Lung (tissue), 11 donors: ENCODE measurements at regions not wholly inside any gene's neighbourhood (a gene's known extent, or its start where the extent isn't known, plus 50 kb on each side); places are given as distances from the start of the nearest gene placed in this dataset.

Experiments used
- ATAC-seq: fragments of 200-7000 bp; cut with Tn5 transposase; one replicate; pipeline ENCODE4 v1.9.1; 2020; ENCODE audit warnings: moderate number of reproducible peaks; ENCODE audit not compliant: insufficient read depth, low FRiP score
- DNase-seq, 3 donors: peaks; one replicate each; pipeline ENCODE4 v3.0.0-alpha.2; 2013 to 2017
- H3K27ac ChIP-seq, 2 donors: one replicate each; pipeline ENCODE4 v1.5.1; 2013; ENCODE audit warnings: mild to moderate bottlenecking in 2 of 2, moderate library complexity in 2 of 2, control low read depth in 1 of 2, inconsistent platforms in 1 of 2, low read depth in 1 of 2, low read length in 1 of 2
- H3K27me3 ChIP-seq, 3 donors: one replicate each; pipeline ENCODE4 v1.5.1; 2013; ENCODE audit warnings: low read length in 2 of 3; ENCODE audit not compliant: control insufficient read depth in 3 of 3, insufficient read depth in 3 of 3
- H3K36me3 ChIP-seq, 4 donors: one replicate each; pipeline ENCODE4 v1.5.1; 2013; ENCODE audit warnings: low read length in 4 of 4, mild to moderate bottlenecking in 1 of 4, moderate library complexity in 1 of 4; ENCODE audit not compliant: control insufficient read depth in 4 of 4, insufficient read depth in 4 of 4
- H3K4me1 ChIP-seq, 5 donors: one replicate each; pipeline ENCODE4 v1.5.1; 2013; ENCODE audit warnings: low read length in 5 of 5, mild to moderate bottlenecking in 2 of 5, moderate library complexity in 1 of 5; ENCODE audit not compliant: control insufficient read depth in 5 of 5, insufficient read depth in 5 of 5
- H3K4me3 ChIP-seq: one replicate; pipeline ENCODE4 v1.5.1; 2013; ENCODE audit warnings: mild to moderate bottlenecking, control low read depth, moderate library complexity
- H3K9ac ChIP-seq, 2 donors: one replicate each; pipeline ENCODE4 v1.5.1; 2013; ENCODE audit warnings: low read length in 2 of 2, control low read depth in 1 of 2; ENCODE audit not compliant: insufficient read depth in 1 of 2
- H3K9me3 ChIP-seq, 4 donors: one replicate each; pipeline ENCODE4 v1.5.1; 2013; ENCODE audit warnings: low read length in 3 of 4, mild to moderate bottlenecking in 1 of 4, moderate library complexity in 1 of 4; ENCODE audit not compliant: control insufficient read depth in 4 of 4, insufficient read depth in 3 of 4
- WGBS, 2 donors: extraction: QIAGEN DNeasy Blood & Tissue Kit; methylation state at CpG; one replicate each; pipeline ENCODE4 v1.1.7; 2013; 5-methylcytosine and 5-hydroxymethylcytosine counted together
- TF ChIP-seq, protein P1 (sequence below): IDR thresholded peaks from 2 replicates; pipeline ENCODE4 v1.5.1; 2012; ENCODE audit warnings: mild to moderate bottlenecking; ENCODE audit errors: control extremely low read depth, extremely low read depth
- donor health status: control.
- donor health status: control.
- donor health status: Bipolar disorder and iron deficiency.
- donor health status: healthy.
- donor health status: DM: yes; HTN: yes; CAD: no.

DNA sequence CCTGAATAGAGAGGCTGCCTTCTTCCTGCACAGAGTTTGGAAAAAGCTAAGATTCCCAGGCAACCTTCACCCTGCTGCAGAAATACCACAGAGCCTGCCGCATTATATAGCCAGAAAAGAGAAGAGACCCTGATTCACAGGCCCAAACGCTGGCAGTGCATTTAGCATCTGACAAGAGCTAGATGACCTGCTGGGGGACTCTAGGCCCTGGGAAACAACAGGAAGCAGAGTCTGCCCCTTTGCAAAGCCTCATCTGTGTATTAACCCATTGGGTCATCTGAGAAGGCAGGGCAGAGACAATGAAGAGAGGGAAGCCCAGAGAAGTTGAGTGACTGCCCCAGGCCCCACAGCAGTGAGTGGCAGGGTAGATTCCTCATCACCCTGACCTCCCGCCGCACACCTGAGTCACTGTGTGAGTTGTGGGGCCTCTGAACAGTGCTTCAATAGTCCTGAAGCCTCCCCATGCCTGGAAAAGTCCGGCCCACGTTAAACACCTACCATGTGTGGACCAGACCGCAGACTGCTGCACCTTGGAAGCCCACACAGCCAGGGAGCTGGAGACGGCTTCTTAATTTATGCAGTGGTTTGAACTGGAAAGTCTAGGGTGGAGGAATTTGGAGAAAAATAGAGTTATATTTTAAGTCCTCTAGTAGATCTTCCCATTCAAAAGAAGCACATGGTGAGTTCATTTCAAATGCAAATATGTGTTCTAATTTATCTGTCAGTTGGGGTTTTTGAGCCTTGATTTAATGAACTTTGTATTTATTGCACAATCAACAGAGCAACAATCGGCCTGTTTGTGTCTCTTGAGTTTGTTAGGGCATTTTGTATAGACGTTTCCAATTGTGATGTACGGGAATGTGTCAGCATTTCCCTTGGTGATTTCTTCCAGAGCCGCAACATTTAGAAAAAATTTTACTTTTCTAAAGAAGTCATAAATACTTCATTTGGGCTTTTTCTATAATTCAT, 80.4 kb upstream of the GPR26 start:
- Histone ChIP-seq H3K9ac (no peak overlapping the region), H3K27me3 (peaks cover 0 to 22% (median 14%) of the 10 kb centered on the region in 3 donors), H3K36me3 (no peaks in the 10 kb centered on the region), H3K9me3 (peaks cover 0 to 2% (median 0%) of the 10 kb centered on the region in 4 donors), H3K27ac (no peak overlapping the region), H3K4me1 (peaks cover 0 to 3% (median 0%) of the 10 kb centered on the region in 5 donors), H3K4me3 (no peak overlapping the region)
- ATAC-seq (no peak), DNase-seq (no peak)
- TF ChIP-seq, protein P1, sequence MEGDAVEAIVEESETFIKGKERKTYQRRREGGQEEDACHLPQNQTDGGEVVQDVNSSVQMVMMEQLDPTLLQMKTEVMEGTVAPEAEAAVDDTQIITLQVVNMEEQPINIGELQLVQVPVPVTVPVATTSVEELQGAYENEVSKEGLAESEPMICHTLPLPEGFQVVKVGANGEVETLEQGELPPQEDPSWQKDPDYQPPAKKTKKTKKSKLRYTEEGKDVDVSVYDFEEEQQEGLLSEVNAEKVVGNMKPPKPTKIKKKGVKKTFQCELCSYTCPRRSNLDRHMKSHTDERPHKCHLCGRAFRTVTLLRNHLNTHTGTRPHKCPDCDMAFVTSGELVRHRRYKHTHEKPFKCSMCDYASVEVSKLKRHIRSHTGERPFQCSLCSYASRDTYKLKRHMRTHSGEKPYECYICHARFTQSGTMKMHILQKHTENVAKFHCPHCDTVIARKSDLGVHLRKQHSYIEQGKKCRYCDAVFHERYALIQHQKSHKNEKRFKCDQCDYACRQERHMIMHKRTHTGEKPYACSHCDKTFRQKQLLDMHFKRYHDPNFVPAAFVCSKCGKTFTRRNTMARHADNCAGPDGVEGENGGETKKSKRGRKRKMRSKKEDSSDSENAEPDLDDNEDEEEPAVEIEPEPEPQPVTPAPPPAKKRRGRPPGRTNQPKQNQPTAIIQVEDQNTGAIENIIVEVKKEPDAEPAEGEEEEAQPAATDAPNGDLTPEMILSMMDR, result no peak
- 80% methylated on average over 12 of the region's 12 CpGs for WGBS, 2 donors

DNA sequence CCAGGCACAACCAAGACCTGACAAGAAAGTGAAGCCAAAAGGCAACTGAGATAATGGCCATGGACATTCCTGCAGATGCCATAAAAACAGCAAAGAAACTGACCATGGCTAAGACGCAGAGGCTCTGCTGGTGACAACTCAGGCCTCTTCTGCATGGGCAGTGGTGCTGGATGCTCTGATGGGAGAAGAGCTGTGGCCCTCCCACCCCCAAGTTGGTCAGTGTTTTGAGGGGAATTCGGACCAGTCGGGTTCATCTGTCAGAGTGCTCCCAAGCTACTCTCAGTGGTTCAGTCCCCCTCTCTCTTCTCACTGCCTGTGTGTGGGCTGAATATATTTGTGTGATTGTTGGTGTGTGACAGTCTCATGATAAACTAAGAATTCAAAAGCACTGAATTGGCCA, 79.0 kb upstream of the GPR26 start:
- peaks cover 0 to 19% (median 10%) of the 10 kb centered on the region in 3 donors for H3K27me3 ChIP-seq
- H3K4me1 ChIP-seq, result peaks cover 0 to 3% (median 0%) of the 10 kb centered on the region in 5 donors
- no peak overlapping the region for H3K9ac ChIP-seq
- TF ChIP-seq, protein P1, result no peak
- H3K27ac ChIP-seq, result no peak overlapping the region
- no peak for ATAC-seq
- DNase-seq, result no peak
- peaks cover 0 to 2% (median 0%) of the 10 kb centered on the region in 4 donors for H3K9me3 ChIP-seq
- WGBS, 2 donors, result 82 to 91% methylated on average over 3 of the region's 3 CpGs
- H3K36me3 ChIP-seq, result no peaks in the 10 kb centered on the region
- no peak overlapping the region for H3K4me3 ChIP-seq

DNA sequence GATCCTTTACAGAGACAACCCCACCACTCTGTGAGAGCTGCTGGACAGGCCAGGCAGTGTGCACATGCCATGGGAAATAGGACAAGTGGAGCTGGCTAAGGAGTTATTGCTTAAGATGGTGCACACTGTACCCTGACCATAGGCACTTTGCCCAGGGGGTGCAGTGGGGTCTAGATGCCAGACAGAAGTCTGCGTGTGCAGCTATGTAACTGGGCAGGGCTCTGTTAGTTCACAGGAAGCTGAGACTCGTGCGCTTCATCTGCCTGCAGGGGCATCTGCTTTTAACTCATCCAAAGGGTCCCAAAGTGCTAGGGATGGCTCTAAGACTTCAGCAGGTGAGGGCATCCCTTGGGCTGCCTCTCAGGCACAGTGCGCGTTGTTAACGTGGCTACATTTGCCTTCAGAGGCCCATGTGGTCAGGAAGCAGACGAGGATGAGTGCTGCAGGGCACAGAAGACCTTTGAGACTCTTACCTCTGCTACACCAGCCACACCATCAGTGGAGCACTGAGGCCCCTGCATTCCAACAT, 77.7 kb upstream of the GPR26 start:
- H3K27me3 ChIP-seq, result peaks cover 0 to 12% (median 2%) of the 10 kb centered on the region in 3 donors
- TF ChIP-seq, protein P1, result no peak
- WGBS, 2 donors, result 61 to 66% methylated on average over 7 of the region's 7 CpGs

More for the DNA sequence above, 77.7 kb upstream of the GPR26 start:
- Histone ChIP-seq H3K4me1 (peaks cover 0 to 3% (median 0%) of the 10 kb centered on the region in 5 donors), H3K36me3 (no peaks in the 10 kb centered on the region), H3K9ac (no peak overlapping the region), H3K4me3 (no peak overlapping the region), H3K27ac (no peak overlapping the region), H3K9me3 (peaks cover 0 to 5% (median 1%) of the 10 kb centered on the region in 4 donors)
- DNase-seq (no peak), ATAC-seq (no peak)
